ENCODE measurements at regions not wholly inside any gene's neighbourhood (a gene's known extent, or its start where the extent isn't known, plus 50 kb on each side); places are given as distances from the start of the nearest gene placed in this dataset.

DNA sequence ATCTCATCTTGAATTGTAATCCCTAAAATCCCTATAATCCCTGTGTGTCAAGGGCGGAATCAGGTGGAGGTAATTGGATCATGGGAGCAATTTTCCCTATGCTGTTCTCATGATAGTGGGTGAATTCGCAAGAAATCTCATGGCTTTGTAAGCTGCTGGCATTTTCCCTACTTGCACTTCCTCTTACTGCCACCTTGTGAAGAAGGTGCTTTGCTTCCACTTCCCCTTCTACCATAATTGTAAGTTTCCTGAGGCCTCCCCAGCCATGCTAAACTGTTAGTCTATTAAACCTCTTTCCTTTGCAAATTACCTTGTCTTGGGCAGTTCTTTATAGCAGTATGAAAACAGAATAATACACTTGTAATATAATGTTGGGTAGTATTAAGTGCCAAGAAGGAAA is 1087.4 kb upstream of the SLIT2 start:
- TF ChIP-seq CTCF (conservative IDR thresholded peaks at IDR 0.05; ENCODE audit: low read length) (no peak), EZH2phosphoT487 (IDR thresholded peaks at IDR 0.05; ENCODE audit: borderline replicate concordance) (no peak)

Measured in Loucy (cell line).